H1 (cell line): ENCODE measurements at regions not wholly inside any gene's neighbourhood (a gene's known extent, or its start where the extent isn't known, plus 50 kb on each side); places are given as distances from the start of the nearest gene placed in this dataset.

Source experiments
- CTCF ChIA-PET: fragments of 300-600 bp; sonication (Branson Sonifier 250); formaldehyde crosslinking; loops from one replicate; lab custom pipeline; 2021; ENCODE audit not compliant: partially characterized antibody; lab: Charles Lee
- POLR2A ChIA-PET: fragments of 300-600 bp; sonication (Branson Sonifier 250); formaldehyde crosslinking; loops from one replicate; lab custom pipeline; 2021; ENCODE audit warnings: inconsistent platforms; ENCODE audit not compliant: partially characterized antibody; lab: Charles Lee
- DNase-seq, 2 experiments: peaks; one replicate each; pipeline versions ENCODE4 v3.0.0 to v3.0.0-alpha.2; 2010 to 2022; ENCODE audit warnings: low spot score in 2 of 2, low read depth in 1 of 2, mixed read lengths in 1 of 2
- FAIRE-seq: peaks from 2 replicates; lab custom pipeline; 2011; peaks lifted over from hg19 to GRCh38; lab: Jason Lieb, UNC
- H2AFZ ChIP-seq: 2 replicates; pipeline ENCODE4 v1.8.1; 2012; ENCODE audit warnings: low read length, inconsistent platforms
- H2AK5ac ChIP-seq: 2 replicates; pipeline ENCODE4 v1.6.1; 2013; ENCODE audit warnings: low read depth, low read length
- H2BK120ac ChIP-seq: replicated peaks from 2 replicates; pipeline ENCODE3; 2013; ENCODE audit warnings: low read depth, low read length, inconsistent platforms
- H2BK12ac ChIP-seq: 2 replicates; pipeline ENCODE4 v1.6.1; 2013; ENCODE audit warnings: low read depth, low read length
- H2BK15ac ChIP-seq: 2 replicates; pipeline ENCODE4 v1.6.1; 2013; ENCODE audit warnings: low read length
- H2BK20ac ChIP-seq: 2 replicates; pipeline ENCODE4 v1.6.1; 2013; ENCODE audit warnings: low read length
- H2BK5ac ChIP-seq: 2 replicates; pipeline ENCODE4 v1.6.1; 2013; ENCODE audit warnings: low read depth, low read length
- H3K14ac ChIP-seq: 2 replicates; pipeline ENCODE4 v1.6.1; 2013; ENCODE audit warnings: inconsistent platforms; ENCODE audit not compliant: insufficient read length
- H3K18ac ChIP-seq: 2 replicates; pipeline ENCODE4 v1.6.1; 2013; ENCODE audit warnings: low read length; ENCODE audit errors: extremely low read depth
- H3K23ac ChIP-seq: 2 replicates; pipeline ENCODE4 v1.6.1; 2013; ENCODE audit warnings: inconsistent platforms; ENCODE audit not compliant: insufficient read length
- H3K23me2 ChIP-seq: 2 replicates; pipeline ENCODE4 v1.6.1; 2013; ENCODE audit warnings: low read depth, low read length
- H3K27ac ChIP-seq: 2 replicates; pipeline ENCODE4 v1.6.1; 2011; ENCODE audit warnings: low read depth, low read length, inconsistent platforms
- H3K27me3 ChIP-seq, 4 experiments: replicated peaks in 1 of 4; 1 replicate in 1 of 4; 2 replicates in 3 of 4; pipeline versions ENCODE4 v1.6.1 to v1.8.1; 2011 to 2013; ENCODE audit warnings: low read length in 3 of 4, mild to moderate bottlenecking in 3 of 4, inconsistent platforms in 2 of 4, mixed read lengths in 2 of 4, moderate library complexity in 1 of 4; ENCODE audit not compliant: control insufficient read depth in 3 of 4, insufficient read depth in 3 of 4; ENCODE audit errors: extremely low read depth in 1 of 4
- H3K36me3 ChIP-seq, 4 experiments: 2 replicates each; pipeline versions ENCODE4 v1.6.1 to v1.8.1; 2011 to 2013; ENCODE audit warnings: mild to moderate bottlenecking in 4 of 4, low read length in 3 of 4, moderate library complexity in 2 of 4, control low read depth in 1 of 4, inconsistent platforms in 1 of 4; ENCODE audit not compliant: insufficient read depth in 4 of 4, control insufficient read depth in 2 of 4
- H3K4ac ChIP-seq: replicated peaks from 2 replicates; pipeline ENCODE3; 2013; ENCODE audit warnings: low read length, low read depth, mixed read lengths, inconsistent platforms; ENCODE audit not compliant: insufficient read length
- H3K4me1 ChIP-seq, 4 experiments: replicated peaks in 1 of 4; 1 replicate in 1 of 4; 2 replicates in 3 of 4; pipeline versions ENCODE4 v1.6.1 to v1.8.1; 2011 to 2013; ENCODE audit warnings: low read length in 3 of 4, inconsistent platforms in 2 of 4, mixed read lengths in 1 of 4; ENCODE audit not compliant: insufficient read depth in 4 of 4, control insufficient read depth in 3 of 4
- H3K4me2 ChIP-seq, 2 experiments: 2 replicates each; pipeline versions ENCODE4 v1.6.1 to v1.8.1; 2011 to 2013; ENCODE audit warnings: low read depth in 2 of 2, low read length in 2 of 2, control low read depth in 1 of 2, inconsistent platforms in 1 of 2, mild to moderate bottlenecking in 1 of 2; ENCODE audit not compliant: insufficient read depth in 1 of 2
- H3K4me3 ChIP-seq, 4 experiments: fragments of 200-600, 300-600 bp in 1 of 4; sonication (generic), shearing (Covaris generic), sonication (Bioruptor Twin) in 1 of 4; 2 replicates each; pipeline versions ENCODE4 v1.5.1 to v1.8.1; 2011 to 2016; ENCODE audit warnings: low read length in 4 of 4, low read depth in 3 of 4, control low read depth in 2 of 4, inconsistent platforms in 2 of 4, mild to moderate bottlenecking in 2 of 4, mixed read lengths in 1 of 4, moderate library complexity in 1 of 4; ENCODE audit not compliant: insufficient read depth in 2 of 4; ENCODE audit errors: extremely low read depth in 1 of 4
- H3K56ac ChIP-seq: replicated peaks from 2 replicates; pipeline ENCODE3; 2013; ENCODE audit warnings: low read depth, mild to moderate bottlenecking, mixed read lengths, low read length, inconsistent platforms; ENCODE audit not compliant: insufficient read length
- H3K79me1 ChIP-seq: 2 replicates; pipeline ENCODE4 v1.6.1; 2013; ENCODE audit warnings: low read depth, low read length, control low read depth
- H3K79me2 ChIP-seq, 2 experiments: 2 replicates each; pipeline versions ENCODE4 v1.6.1 to v1.8.1; 2012 to 2013; ENCODE audit warnings: low read length in 2 of 2, mild to moderate bottlenecking in 2 of 2, inconsistent platforms in 1 of 2; ENCODE audit not compliant: insufficient read depth in 2 of 2, control insufficient read depth in 1 of 2
- H3K9ac ChIP-seq, 4 experiments: replicated peaks in 1 of 4; 1 replicate in 1 of 4; 2 replicates in 3 of 4; pipeline versions ENCODE4 v1.6.1 to v1.8.1; 2011 to 2013; ENCODE audit warnings: low read depth in 3 of 4, low read length in 3 of 4, control low read depth in 2 of 4, mild to moderate bottlenecking in 2 of 4, moderate library complexity in 2 of 4, inconsistent platforms in 1 of 4; ENCODE audit errors: extremely low read depth in 1 of 4
- H3K9me3 ChIP-seq, 2 experiments: 2 replicates each; pipeline versions ENCODE4 v1.6.1 to v1.8.1; 2012 to 2013; ENCODE audit warnings: mild to moderate bottlenecking in 2 of 2, moderate library complexity in 2 of 2, control low read depth in 1 of 2, inconsistent platforms in 1 of 2, low read depth in 1 of 2, low read length in 1 of 2, mixed read lengths in 1 of 2; ENCODE audit not compliant: insufficient read depth in 2 of 2
- H4K20me1 ChIP-seq, 2 experiments: replicated peaks in 1 of 2; 2 replicates each; pipeline versions ENCODE3 to v1.8.1; 2011 to 2013; ENCODE audit warnings: inconsistent platforms in 2 of 2, low read length in 2 of 2, mild to moderate bottlenecking in 1 of 2; ENCODE audit not compliant: insufficient read depth in 2 of 2, control insufficient read depth in 1 of 2
- H4K5ac ChIP-seq: 2 replicates; pipeline ENCODE4 v1.6.1; 2013; ENCODE audit warnings: low read length, low read depth, mixed read lengths, inconsistent platforms; ENCODE audit not compliant: insufficient read length
- H4K8ac ChIP-seq: 2 replicates; pipeline ENCODE4 v1.8.0; 2013; ENCODE audit warnings: mild to moderate bottlenecking, moderate library complexity, low read length, inconsistent platforms; ENCODE audit not compliant: insufficient read depth; ENCODE audit errors: extremely low read depth
- H4K91ac ChIP-seq: replicated peaks from 2 replicates; pipeline ENCODE3; 2013; ENCODE audit warnings: low read length, mixed read lengths, inconsistent platforms; ENCODE audit not compliant: insufficient read length
- CHD2 ChIP-seq: IDR thresholded peaks from 2 replicates; pipeline ENCODE4 v1.6.1; 2012; ENCODE audit warnings: low read length, improper control_type of control experiment
- EZH2 ChIP-seq: fragments of 200-600 bp; sonication (generic); IDR thresholded peaks from 2 replicates; pipeline ENCODE4 v1.7.1; 2012; ENCODE audit warnings: low read depth, mild to moderate bottlenecking, moderate library complexity, low read length, inconsistent platforms; ENCODE audit not compliant: severe bottlenecking
- HDAC6 ChIP-seq: IDR thresholded peaks from one replicate; pipeline ENCODE4 v1.7.1; 2012; ENCODE audit warnings: low read depth, mild to moderate bottlenecking, inconsistent platforms, low read length, moderate library complexity
- JUN ChIP-seq: IDR thresholded peaks from 2 replicates; pipeline ENCODE4 v1.6.1; 2011; ENCODE audit warnings: low read depth, mild to moderate bottlenecking, improper control_type of control experiment, low read length
- POLR2AphosphoS5 ChIP-seq: IDR thresholded peaks from 2 replicates; pipeline ENCODE4 v1.6.1; 2011; ENCODE audit warnings: low read depth, low read length
- RBBP5 ChIP-seq: IDR thresholded peaks from 2 replicates; pipeline ENCODE4 v1.7.1; 2012; ENCODE audit warnings: low read depth, mild to moderate bottlenecking, inconsistent platforms, low read length, moderate library complexity, borderline replicate concordance
- SAP30 ChIP-seq: fragments of 300-600 bp; sonication (generic); IDR thresholded peaks from 2 replicates; pipeline ENCODE4 v1.7.1; 2012; ENCODE audit warnings: low read length, moderate library complexity, mild to moderate bottlenecking, inconsistent platforms; ENCODE audit not compliant: insufficient read depth, insufficient replicate concordance
- SIN3A ChIP-seq, 2 experiments: IDR thresholded peaks in 1 of 2; conservative IDR thresholded peaks in 1 of 2; 2 replicates each; pipeline ENCODE4 v1.6.1; 2011 to 2012; ENCODE audit warnings: low read length in 2 of 2, improper control_type of control experiment in 1 of 2, low read depth in 1 of 2, mild to moderate bottlenecking in 1 of 2
- SP2 ChIP-seq: IDR thresholded peaks from 2 replicates; pipeline ENCODE4 v1.6.1; 2012; ENCODE audit warnings: mild to moderate bottlenecking, low read length, inconsistent platforms
- TAF1 ChIP-seq: IDR thresholded peaks from 2 replicates; pipeline ENCODE4 v1.6.1; 2011; ENCODE audit warnings: mild to moderate bottlenecking, low read depth, low read length
- WGBS, 2 experiments: shearing (Covaris generic) in 1 of 2; methylation state at CpG; one replicate each; pipeline versions ENCODE4 v1.1.6 to v1.1.7; 2013 to 2015; ENCODE audit warnings: low lambda C conversion rate in 2 of 2, mixed read lengths in 2 of 2, inconsistent platforms in 1 of 2, low coverage in 1 of 2, missing lambda C conversion rate in 1 of 2; ENCODE audit not compliant: insufficient replicate concordance in 2 of 2, insufficient coverage in 1 of 2, insufficient read length in 1 of 2; ENCODE audit errors: extremely low coverage in 1 of 2, missing lambda C conversion rate in 1 of 2; 5-methylcytosine and 5-hydroxymethylcytosine counted together

GRCh38 chr4:176874721-176875445, 82.2 kb upstream of the VEGFC start:
- Histone ChIP-seq H3K27me3 (no peaks in the 10 kb centered on the region), H3K79me1 (no peaks in the 10 kb centered on the region), H3K14ac (no peak overlapping the region), H3K4me1 (no peaks in the 10 kb centered on the region), H4K91ac (no peak overlapping the region), H2BK20ac (no peak overlapping the region), H2AK5ac (no peak overlapping the region), H4K20me1 (no peaks in the 10 kb centered on the region), H2AFZ (no peak overlapping the region), H3K4me3 (no peak overlapping the region), H3K27ac (no peak overlapping the region), H2BK120ac (no peak overlapping the region), H2BK15ac (no peak overlapping the region), H3K9me3 (no peaks in the 10 kb centered on the region), H3K4ac (no peak overlapping the region), H4K5ac (no peak overlapping the region), H4K8ac (no peak overlapping the region), H3K79me2 (no peaks in the 10 kb centered on the region), H3K9ac (no peak overlapping the region), H2BK5ac (no peak overlapping the region), H3K4me2 (no peak overlapping the region), H3K23ac (no peak overlapping the region), H3K56ac (no peak overlapping the region), H3K23me2 (no peaks in the 10 kb centered on the region; the same call in 1 of the 2 replicates), H3K36me3 (no peaks in the 10 kb centered on the region), H2BK12ac (no peak overlapping the region), H3K18ac (no peak overlapping the region)
- DNase-seq, result no peak
- ChIA-PET POLR2A (no interaction called here), CTCF (no interaction called here)
- TF ChIP-seq SAP30 (no peak), HDAC6 (no peak), EZH2 (no peak), TAF1 (no peak), SIN3A (conservative IDR thresholded peaks at IDR 0.05 in 1 of 2, IDR thresholded peaks at IDR 0.05 in 1 of 2; ENCODE audit: low read depth in 1 of 2, low read length in 2 of 2) (no peak), POLR2AphosphoS5 (no peak), RBBP5 (no peak), SP2 (no peak), JUN (no peak), CHD2 (no peak)
- 90% methylated on average over 10 of the region's 10 CpGs; no CpG with 5 or more reads in 1 of the 2 experiments for WGBS, 2 experiments
- FAIRE-seq, result no peak
